HepG2 (cell line): ENCODE measurements at regions not wholly inside any gene's neighbourhood (a gene's known extent, or its start where the extent isn't known, plus 50 kb on each side); places are given as distances from the start of the nearest gene placed in this dataset.

ENCODE experiments used
- ATAC-seq: fragments of 200-7000 bp; cut with Tn5 transposase; 3 replicates; pipeline ENCODE4 v1.9.1; 2020; ENCODE audit warnings: mild to moderate bottlenecking, moderate library complexity
- BruUV-seq: library from RNA; stranded (reverse); fragments of 400-500 nt; replicated peaks from 2 replicates; lab custom pipeline; 2021; lab: Mats Ljungman, UMichigan
- CTCF ChIA-PET: fragments of 300-600 bp; formaldehyde crosslinking; extraction: SDS; loops from one replicate; lab custom pipeline; 2021; ENCODE audit warnings: low total read pairs, inconsistent platforms, low intra/inter-chr PET ratio; lab: Yijun Ruan, JAX
- POLR2A ChIA-PET: fragments of 350-600 bp; sonication (Branson Sonifier 250); formaldehyde crosslinking; loops from one replicate; lab custom pipeline; 2020; ENCODE audit warnings: antibody characterized with exemption, inconsistent platforms; lab: Yijun Ruan, JAX
- DNase-seq: peaks from one replicate; pipeline ENCODE4 v3.0.0-alpha.2; 2015; ENCODE audit warnings: low spot score
- FAIRE-seq: peaks from 3 replicates; lab custom pipeline; 2011; peaks lifted over from hg19 to GRCh38; lab: Jason Lieb, UNC
- H2AFZ ChIP-seq: one replicate; pipeline ENCODE4 v1.6.1; 2011; ENCODE audit warnings: low read length, inconsistent platforms
- H3K27ac ChIP-seq: fragments of 300-600 bp; 3 replicates; pipeline ENCODE4 v1.8.0; 2011; ENCODE audit warnings: mixed run types, mild to moderate bottlenecking, mixed read lengths, low read length, inconsistent platforms; ENCODE audit not compliant: insufficient read depth; ENCODE audit errors: extremely low read length
- H3K27me3 ChIP-seq, 2 experiments: fragments of 200-600 bp in 1 of 2; 2 replicates in 1 of 2; 3 replicates in 1 of 2; pipeline versions ENCODE4 v1.6.0 to v1.8.0; 2011; ENCODE audit warnings: low read length in 2 of 2, mild to moderate bottlenecking in 2 of 2, moderate library complexity in 2 of 2, inconsistent platforms in 1 of 2; ENCODE audit not compliant: insufficient read depth in 2 of 2, control insufficient read depth in 1 of 2
- H3K36me3 ChIP-seq, 2 experiments: fragments of 200-600 bp in 1 of 2; replicated peaks in 1 of 2; 2 replicates in 1 of 2; 3 replicates in 1 of 2; pipeline versions ENCODE4 v1.5.1 to v1.8.0; 2011; ENCODE audit warnings: low read length in 2 of 2, inconsistent platforms in 1 of 2; ENCODE audit not compliant: insufficient read depth in 2 of 2, control insufficient read depth in 1 of 2
- H3K4me1 ChIP-seq: 2 replicates; pipeline ENCODE4 v1.5.1; 2012; ENCODE audit warnings: low read length, inconsistent platforms; ENCODE audit not compliant: insufficient read depth
- H3K4me2 ChIP-seq: 2 replicates; pipeline ENCODE4 v1.6.0; 2011; ENCODE audit warnings: low read depth, low read length, inconsistent platforms
- H3K4me3 ChIP-seq, 3 experiments: fragments of 200-600 bp in 1 of 3; sonication (generic), shearing (Covaris generic) in 1 of 3; replicated peaks in 1 of 3; 2 replicates each; pipeline ENCODE4 v1.5.1; 2011 to 2016; ENCODE audit warnings: low read length in 3 of 3, inconsistent platforms in 2 of 3, low read depth in 2 of 3, mild to moderate bottlenecking in 2 of 3, control low read depth in 1 of 3, mixed read lengths in 1 of 3; ENCODE audit not compliant: insufficient read depth in 1 of 3
- H3K79me2 ChIP-seq: one replicate; pipeline ENCODE4 v1.6.1; 2011; ENCODE audit warnings: low read length, inconsistent platforms; ENCODE audit not compliant: insufficient read depth
- H3K9ac ChIP-seq: 2 replicates; pipeline ENCODE4 v1.6.0; 2011; ENCODE audit warnings: mild to moderate bottlenecking, low read depth, low read length, inconsistent platforms; ENCODE audit not compliant: insufficient read depth
- H3K9me3 ChIP-seq: 2 replicates; pipeline ENCODE4 v1.5.1; 2012; ENCODE audit warnings: mild to moderate bottlenecking, low read length
- H4K20me1 ChIP-seq: 2 replicates; pipeline ENCODE4 v1.6.0; 2011; ENCODE audit warnings: inconsistent platforms, mild to moderate bottlenecking, low read length, moderate library complexity; ENCODE audit not compliant: insufficient read depth
- ATF7-NPFF ChIP-seq: sonication (generic); formaldehyde crosslinking; IDR thresholded peaks from 2 replicates; pipeline ENCODE4 v1.8.1; 2023; ENCODE audit warnings: mild to moderate bottlenecking, low read depth, missing genetic modification reagents, moderate library complexity
- CHD2 ChIP-seq: IDR thresholded peaks from 2 replicates; pipeline ENCODE4 v1.6.1; 2011; ENCODE audit warnings: low read depth, low read length, improper control_type of control experiment
- FIP1L1 ChIP-seq: fragments of 200-400 bp; formaldehyde crosslinking; IDR thresholded peaks from 2 replicates; pipeline ENCODE4 v1.6.1; 2018; ENCODE audit warnings: low read depth, mild to moderate bottlenecking, low read length, moderate library complexity, borderline replicate concordance; ENCODE audit not compliant: insufficient read depth
- GPN1 ChIP-seq: sonication (generic); formaldehyde crosslinking; IDR thresholded peaks from 2 replicates; pipeline ENCODE4 v1.5.1; 2020; ENCODE audit warnings: missing genetic modification reagents, borderline replicate concordance
- MBD4 ChIP-seq: IDR thresholded peaks from 2 replicates; pipeline ENCODE4 v1.6.1; 2012; ENCODE audit warnings: low read length, inconsistent platforms, borderline replicate concordance
- NFATC3 ChIP-seq: sonication (generic); formaldehyde crosslinking; IDR thresholded peaks from 2 replicates; pipeline ENCODE4 v1.5.1; 2020; ENCODE audit warnings: mild to moderate bottlenecking, missing genetic modification reagents
- PLSCR1 ChIP-seq: sonication (generic); formaldehyde crosslinking; IDR thresholded peaks from 2 replicates; pipeline ENCODE4 v1.5.0; 2020; ENCODE audit warnings: missing genetic modification reagents, mild to moderate bottlenecking, borderline replicate concordance
- SUZ12 ChIP-seq: fragments of 150-350 bp; IDR thresholded peaks from 2 replicates; pipeline ENCODE4 v1.6.1; 2014; ENCODE audit warnings: low read depth, low read length
- TCF7 ChIP-seq: sonication (generic); IDR thresholded peaks from 2 replicates; pipeline ENCODE4 v1.6.1; 2016; ENCODE audit warnings: antibody characterized with exemption, low read depth
- TEF ChIP-seq: sonication (generic); formaldehyde crosslinking; IDR thresholded peaks from 2 replicates; pipeline ENCODE4 v1.5.0; 2020; ENCODE audit warnings: missing genetic modification reagents
- ZNF468 ChIP-seq: sonication (generic); formaldehyde crosslinking; IDR thresholded peaks from 2 replicates; pipeline ENCODE4 v1.8.0; 2022; ENCODE audit warnings: mild to moderate bottlenecking, moderate library complexity, missing genetic modification reagents
- ZNF674 ChIP-seq: sonication (generic); formaldehyde crosslinking; IDR thresholded peaks from 2 replicates; pipeline ENCODE4 v1.5.0; 2020; ENCODE audit warnings: low read depth, mild to moderate bottlenecking, missing genetic modification reagents
- WGBS: methylation state at CpG from one replicate; pipeline ENCODE4 v1.1.6; 2017; ENCODE audit warnings: low lambda C conversion rate; 5-methylcytosine and 5-hydroxymethylcytosine counted together
- in situ Hi-C: cut with HindIII; loops from 2 replicates; pipeline ENCODE4 v1.10.0; 2017; ENCODE audit warnings: low pct_unique_long_range_greater_than_20kb; ENCODE audit not compliant: extremely low pct_ligation_motif_present
- intact Hi-C: fragments of 100-400 bp; cut with micrococcal nuclease; formaldehyde crosslinking; loops from one replicate; pipeline ENCODE4 v1.10.0; 2022; ENCODE audit not compliant: unreplicated experiment
- TF ChIP-seq, protein P1 (sequence below): sonication (generic); formaldehyde crosslinking; IDR thresholded peaks from 2 replicates; pipeline ENCODE4 v1.5.0; 2020; ENCODE audit warnings: mild to moderate bottlenecking, missing genetic modification reagents, moderate library complexity

DNA sequence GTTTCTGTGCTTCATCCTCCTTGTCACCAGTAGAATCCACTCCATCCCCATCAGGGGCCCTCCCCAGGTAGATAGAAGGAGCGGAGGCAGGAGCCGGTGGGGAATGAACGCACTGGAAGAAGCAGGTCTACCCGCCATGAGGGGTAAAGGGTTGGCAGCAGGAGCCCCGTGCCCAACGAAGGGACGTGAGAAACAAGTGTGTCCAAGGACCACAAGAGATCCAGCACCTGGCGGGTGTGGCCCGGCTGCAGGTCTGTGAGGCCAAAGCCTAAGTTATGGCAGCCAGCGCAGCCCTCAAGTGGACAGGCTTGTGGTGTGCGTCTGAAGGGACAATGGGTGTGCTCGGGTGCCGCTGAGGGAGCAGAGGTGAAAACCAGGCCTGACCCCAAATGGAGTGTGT, 94.3 kb downstream of the IRX2 start:
- BruUV-seq, result no TSS peak
- 36% methylated on average over 6 of the region's 13 CpGs for WGBS
- H3K4me1 ChIP-seq, result no peaks in the 10 kb centered on the region
- in situ Hi-C loops, result no loop called here
- TF ChIP-seq ATF7-NPFF (CRISPR knock-in tag) (no peak), NFATC3 (CRISPR knock-in tag) (no peak), PLSCR1 (CRISPR knock-in tag) (no peak), FIP1L1 (no peak), ZNF674 (CRISPR knock-in tag) (no peak), ZNF468 (CRISPR knock-in tag) (no peak), CHD2 (no peak), TEF (CRISPR knock-in tag) (no peak), TCF7 (no peak), MBD4 (no peak), SUZ12 (no peak), GPN1 (CRISPR knock-in tag) (no peak)
- TF ChIP-seq, protein P1, sequence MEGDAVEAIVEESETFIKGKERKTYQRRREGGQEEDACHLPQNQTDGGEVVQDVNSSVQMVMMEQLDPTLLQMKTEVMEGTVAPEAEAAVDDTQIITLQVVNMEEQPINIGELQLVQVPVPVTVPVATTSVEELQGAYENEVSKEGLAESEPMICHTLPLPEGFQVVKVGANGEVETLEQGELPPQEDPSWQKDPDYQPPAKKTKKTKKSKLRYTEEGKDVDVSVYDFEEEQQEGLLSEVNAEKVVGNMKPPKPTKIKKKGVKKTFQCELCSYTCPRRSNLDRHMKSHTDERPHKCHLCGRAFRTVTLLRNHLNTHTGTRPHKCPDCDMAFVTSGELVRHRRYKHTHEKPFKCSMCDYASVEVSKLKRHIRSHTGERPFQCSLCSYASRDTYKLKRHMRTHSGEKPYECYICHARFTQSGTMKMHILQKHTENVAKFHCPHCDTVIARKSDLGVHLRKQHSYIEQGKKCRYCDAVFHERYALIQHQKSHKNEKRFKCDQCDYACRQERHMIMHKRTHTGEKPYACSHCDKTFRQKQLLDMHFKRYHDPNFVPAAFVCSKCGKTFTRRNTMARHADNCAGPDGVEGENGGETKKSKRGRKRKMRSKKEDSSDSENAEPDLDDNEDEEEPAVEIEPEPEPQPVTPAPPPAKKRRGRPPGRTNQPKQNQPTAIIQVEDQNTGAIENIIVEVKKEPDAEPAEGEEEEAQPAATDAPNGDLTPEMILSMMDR (CRISPR knock-in tag), result no peak
- no peak overlapping the region for H3K27ac ChIP-seq
- no peak for DNase-seq
- FAIRE-seq, result no peak
- intact Hi-C loops, result no loop called here
- peaks cover 2 to 25% of the 10 kb centered on the region in 2 experiments for H3K27me3 ChIP-seq
- no peak overlapping the region for H2AFZ ChIP-seq
- no peak overlapping the region for H3K9ac ChIP-seq
- H3K79me2 ChIP-seq, result no peaks in the 10 kb centered on the region
- no peak for ATAC-seq
- no peak overlapping the region for H3K4me2 ChIP-seq
- CTCF ChIA-PET, result no interaction called here
- no peaks in the 10 kb centered on the region for H4K20me1 ChIP-seq
- no peaks in the 10 kb centered on the region for H3K36me3 ChIP-seq
- no peak overlapping the region for H3K4me3 ChIP-seq
- POLR2A ChIA-PET, result no interaction called here
- no peaks in the 10 kb centered on the region for H3K9me3 ChIP-seq
